NCI-H510A treated with DMSO at 0.1 percent for 48 hours (cell line): ENCODE measurements at regions not wholly inside any gene's neighbourhood (a gene's known extent, or its start where the extent isn't known, plus 50 kb on each side); places are given as distances from the start of the nearest gene placed in this dataset.

Experiments
- DNase-seq: peaks from one replicate; lab custom pipeline; 2025; lab: John Stamatoyannopoulos, UW

DNA sequence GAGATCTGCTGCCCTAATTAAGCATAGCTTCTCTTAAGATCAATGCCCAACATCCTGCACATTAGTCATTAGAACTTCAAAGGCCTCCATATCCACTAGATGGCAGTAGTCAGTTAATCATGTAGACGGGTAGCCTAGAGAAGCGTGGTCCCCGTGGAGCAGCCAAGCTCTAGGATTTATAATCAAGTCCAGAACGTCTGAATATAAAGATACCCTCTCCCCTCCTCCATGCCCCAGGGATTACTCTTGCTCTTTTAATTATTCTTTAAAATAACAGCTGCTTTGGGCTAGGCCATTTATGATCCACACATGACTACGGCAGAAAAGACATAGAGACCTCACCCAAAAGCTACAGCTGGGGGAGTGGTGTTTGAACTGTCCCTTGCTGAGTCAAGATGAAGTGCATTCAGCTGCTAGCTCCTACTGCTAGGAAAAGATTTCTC, 327.6 kb upstream of the PLET1 start:
- DNase-seq, result peak; percentile 95

DNA sequence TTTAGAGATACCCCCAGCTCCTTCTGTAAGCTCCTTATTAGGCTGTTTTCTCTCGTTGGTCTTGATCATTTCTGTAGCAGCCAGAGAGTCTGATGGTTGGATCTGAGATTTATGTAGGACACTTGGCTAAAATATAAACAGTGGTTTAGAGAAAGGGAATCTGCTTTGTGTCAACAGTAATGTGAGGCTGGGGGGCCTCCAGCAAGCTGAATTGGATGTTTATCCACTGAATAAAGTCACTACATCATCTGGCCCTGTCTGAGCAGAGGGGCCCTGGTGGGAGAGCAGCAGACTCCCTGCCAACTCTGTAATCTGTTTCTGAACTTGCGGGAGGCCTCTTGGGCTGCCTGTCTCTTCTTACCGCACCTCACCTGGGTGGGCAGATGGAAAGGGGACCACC, 328.5 kb upstream of the PLET1 start:
- DNase-seq, result no peak

DNA sequence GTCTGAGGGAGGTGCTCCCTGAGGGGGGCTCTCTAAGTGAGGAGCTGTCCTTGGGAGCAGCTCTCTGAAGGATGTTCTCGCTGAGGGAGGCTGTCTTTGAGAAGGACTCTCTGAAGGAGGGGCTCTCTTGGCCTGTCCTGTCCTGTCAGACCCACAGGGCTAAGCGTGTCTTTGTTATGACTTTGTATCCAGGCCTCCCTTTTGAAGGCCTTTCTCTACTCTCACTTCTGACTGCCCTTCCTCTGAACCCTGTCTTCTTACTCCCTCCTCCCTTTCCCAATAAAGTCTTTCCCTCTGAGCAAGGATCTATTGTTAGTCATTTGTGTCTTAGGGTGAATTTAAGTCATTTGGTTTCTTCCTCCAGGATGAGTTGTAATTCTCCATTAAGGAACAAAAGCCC, 330.1 kb upstream of the PLET1 start:
- no peak for DNase-seq

DNA sequence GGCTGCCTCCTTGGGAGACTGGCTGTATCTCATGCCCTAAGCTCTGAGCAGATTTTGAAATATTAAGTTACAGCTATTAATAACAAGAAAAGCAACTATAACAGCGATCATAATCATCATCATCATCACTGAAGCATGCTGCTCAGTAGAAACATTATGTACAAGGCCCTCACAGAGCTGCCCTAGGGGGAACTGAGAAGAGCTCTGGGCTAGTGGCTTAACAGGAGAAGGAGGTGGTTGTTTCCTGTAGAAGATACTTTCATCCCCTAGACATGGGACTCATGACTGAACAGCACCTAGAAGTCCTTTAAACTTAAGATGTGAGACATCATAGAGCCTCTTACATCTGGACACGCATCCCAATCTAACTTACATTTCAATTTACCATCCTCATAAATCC, 332.8 kb upstream of the PLET1 start:
- no peak for DNase-seq

DNA sequence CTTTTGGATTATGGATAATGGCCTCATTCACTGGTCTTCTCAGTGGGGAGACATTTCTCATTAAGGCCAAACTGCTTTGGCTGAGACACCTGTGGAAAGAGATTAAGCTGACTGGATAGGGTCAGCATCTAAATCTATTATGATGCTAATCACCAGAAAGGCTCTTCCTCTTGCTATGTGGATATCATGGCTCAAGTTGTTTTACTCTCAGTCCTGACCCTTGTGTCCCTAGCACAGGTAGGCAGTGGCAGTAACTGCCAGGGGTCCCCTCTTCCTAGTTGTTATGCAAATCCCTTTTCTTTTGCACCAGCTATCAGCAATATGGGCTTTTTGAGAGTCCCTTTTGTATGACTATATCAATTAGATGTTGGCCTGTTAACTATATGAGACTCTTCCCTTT, 335.7 kb upstream of the PLET1 start:
- no peak for DNase-seq

DNA sequence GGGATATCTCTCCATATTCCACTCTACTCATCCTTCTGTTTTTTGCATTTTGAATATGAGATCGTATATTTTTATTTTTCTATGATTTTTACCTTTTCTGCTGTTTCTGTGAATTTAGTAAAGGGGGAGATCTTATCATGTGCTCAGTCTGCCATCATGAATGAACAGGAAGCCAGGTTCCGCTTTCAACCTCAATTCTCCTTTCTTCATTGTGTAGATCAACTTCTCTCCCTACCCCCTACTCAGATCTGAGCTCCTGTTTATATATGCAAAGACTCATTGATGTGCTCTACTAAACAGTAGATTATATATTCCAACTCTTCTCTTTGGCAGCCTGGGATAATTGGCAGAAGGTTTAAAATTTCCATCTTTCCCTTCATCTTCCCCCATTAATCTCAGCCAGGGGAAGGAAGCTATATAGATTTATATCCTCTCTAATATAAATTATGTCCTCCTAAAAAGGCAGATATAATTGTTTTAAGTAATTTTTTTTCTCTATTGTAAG, 336.7 kb upstream of the PLET1 start:
- DNase-seq, result no peak

DNA sequence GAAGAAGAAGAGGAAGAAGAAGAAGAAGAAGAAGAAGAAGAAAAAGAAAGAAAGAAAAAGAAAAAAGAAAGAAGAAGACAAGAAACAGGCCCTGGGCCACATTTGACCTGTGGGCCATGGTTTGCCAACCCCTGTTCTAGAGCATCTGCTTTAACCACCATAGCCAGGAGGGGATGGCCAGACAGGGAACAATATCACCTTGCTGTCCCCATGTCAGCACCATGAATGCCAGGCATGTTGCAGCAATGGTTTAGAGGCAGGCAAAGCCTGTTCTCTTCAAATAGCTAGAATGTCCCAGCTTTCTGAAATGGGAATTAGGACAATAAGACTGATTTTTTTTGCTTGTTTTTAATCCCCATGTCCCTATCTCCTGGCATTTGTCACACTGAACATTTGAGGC, 338.6 kb upstream of the PLET1 start:
- DNase-seq, result no peak

DNA sequence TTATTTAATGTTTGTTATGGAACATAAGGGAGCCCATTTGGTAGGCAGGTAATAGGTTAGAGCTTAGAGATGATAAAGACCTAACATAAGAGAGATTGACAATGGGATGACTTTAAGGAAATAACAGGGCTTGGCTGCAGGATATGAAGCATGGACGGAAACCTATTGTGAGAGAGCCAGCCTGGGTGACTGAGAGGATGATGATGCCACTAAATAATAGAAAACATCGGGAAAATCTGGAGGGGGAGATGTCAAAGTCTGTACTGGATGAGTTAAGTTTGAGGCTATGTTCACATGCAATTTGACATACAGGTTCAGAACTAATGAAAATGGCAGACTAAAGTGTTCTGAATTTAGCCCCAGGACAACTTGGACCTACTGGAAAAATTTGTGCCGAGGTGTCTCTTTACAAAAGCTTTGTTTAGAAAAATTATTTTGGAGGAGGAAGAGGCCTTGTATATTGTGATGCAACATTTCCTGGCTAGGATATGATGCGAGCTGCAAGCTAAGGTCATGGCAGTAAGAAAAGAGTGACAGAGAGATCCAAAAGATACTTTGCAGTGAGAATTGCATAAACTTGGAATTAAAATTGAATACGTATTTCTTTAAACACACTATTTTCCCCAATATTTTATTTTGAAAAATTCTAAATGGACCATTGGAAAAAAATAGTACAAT, 339.3 kb upstream of the PLET1 start:
- DNase-seq, result no peak

DNA sequence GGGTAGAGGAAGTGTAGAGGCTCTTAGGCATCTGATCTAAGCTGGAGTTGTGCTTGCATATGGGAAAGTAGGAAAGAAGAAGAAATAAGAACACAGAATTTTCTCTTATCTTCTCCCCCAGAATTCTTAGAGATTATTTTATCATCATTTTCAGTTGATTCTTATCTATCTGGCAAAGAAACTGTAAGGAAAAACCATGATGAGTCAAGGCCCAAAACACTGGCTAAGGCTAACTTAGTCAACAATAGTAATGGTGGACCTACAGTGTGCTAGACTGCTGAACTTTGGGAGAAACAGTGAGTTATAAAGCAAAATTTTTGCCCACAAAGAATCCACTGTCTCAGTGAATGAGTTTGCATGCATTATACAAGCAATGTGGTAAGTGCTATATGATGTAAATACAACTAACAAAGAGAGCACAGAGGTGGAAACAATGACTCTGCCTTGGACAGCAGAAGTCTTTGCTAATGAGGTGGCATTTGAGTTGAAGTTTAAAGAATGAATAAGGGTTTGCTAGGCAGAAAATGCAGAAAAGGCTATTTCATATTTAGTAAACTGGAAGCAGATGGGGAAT, 344.5 kb upstream of the PLET1 start:
- no peak for DNase-seq

DNA sequence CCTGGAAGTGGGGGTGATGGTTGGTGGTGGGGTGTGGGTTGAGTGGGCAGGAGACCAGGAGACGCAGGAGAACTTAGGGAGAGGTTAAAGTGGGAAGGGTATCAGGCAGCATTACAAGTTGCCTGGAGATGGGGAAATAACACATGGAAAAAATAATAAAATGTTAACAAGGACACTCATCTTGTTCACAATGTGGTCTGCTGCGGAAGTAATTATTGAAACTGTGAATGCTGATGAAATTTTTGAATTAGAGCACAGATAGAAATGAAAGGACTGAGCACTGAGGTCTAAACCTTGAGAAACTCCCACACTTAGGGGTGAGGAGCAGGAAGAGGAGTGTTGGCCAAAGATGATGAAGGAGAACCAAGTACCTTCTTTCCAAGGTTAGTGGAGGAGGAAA, 346.0 kb upstream of the PLET1 start:
- DNase-seq, result no peak

DNA sequence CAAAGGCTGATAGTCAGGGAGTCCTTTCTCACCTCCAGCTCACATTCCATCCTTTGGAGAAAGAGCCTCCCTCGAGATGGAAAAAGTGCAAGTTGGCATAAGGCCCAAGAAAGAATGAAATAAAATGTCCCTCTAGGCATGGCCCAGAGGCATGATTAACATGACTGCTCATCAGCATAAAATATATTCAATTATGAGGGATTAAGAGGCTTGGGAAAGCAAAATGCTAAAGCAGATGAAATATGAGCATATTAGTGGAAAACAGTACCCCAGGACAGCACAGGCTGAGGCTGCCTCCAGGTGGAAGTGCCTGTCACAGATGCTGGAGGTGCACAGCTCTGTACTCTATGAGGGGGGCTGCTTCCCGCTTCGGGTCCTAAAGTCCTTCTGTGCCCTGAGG, 347.8 kb upstream of the PLET1 start:
- DNase-seq, result no peak

DNA sequence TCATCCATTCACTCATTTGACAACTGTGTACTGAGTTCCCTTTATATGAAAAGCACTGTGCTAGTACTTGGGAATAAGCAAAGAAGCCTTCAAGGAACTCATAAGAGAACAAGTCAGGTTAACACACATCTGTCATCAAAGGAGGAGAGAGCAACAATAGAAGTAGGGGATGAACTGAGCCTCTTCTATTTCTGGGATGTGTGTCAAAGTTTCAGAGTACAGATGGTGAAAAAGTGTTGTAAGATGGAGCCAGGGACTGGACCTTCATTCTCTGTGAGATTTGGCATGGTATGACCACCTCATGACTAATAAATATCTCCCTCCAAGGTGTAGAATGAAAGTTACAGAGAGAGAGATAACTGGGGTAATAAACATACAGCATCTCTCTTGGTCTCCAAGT, 349.8 kb upstream of the PLET1 start:
- DNase-seq, result no peak

DNA sequence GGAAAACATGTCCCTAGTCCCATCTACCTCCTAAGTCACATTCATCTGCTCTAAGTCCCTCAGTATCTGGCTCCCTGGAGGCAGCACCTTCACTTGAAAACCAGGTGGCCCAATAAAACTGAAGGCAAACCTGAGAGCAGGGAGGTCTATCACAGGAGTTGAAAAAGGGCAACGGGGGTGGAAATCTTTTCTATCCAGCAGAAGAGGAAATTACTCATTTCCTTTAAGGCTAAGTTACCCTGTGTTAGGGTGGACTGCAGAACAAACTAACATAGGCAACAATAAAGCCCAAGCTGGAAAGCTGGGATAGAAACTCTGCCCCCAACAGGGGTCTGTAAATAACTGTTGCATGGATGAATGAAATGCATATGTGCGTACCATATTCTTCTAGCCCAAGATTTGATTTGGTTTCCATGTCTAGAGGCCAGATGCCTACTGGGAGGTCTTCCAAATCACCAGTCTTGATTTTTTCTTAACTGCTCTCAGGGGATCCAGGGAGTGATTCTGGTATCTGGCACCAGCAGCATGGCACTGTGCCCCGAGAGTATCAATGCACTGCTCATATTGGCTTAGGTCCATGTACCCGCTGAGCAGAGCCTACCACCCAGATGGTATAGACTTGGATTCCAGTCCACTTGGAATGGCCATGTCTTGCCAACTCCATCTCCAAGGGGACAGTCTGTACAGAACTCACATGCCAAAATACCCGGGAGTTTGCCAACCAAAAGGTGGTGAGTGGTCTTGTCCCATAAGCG, 350.0 kb upstream of the NCAM1 start:
- no peak for DNase-seq

DNA sequence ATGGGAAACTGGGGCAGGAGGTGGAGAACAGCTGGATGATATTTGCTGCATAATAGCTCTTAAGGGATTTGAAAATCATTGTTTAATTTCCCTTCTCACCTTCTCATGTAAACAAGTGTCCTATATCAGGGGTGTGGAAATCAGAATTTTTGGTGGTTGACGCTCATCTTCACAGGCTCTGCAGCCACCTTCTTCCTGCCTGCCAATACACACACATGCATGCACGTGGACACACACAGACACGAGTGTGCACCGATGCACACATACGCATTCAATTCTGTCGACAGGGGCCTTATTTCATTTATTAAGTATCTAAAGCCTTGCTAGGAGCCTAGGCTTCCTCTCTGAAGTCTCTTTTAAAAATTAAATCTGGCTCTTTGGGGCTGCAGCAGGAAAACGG, 349.4 kb upstream of the NCAM1 start:
- DNase-seq, result no peak

DNA sequence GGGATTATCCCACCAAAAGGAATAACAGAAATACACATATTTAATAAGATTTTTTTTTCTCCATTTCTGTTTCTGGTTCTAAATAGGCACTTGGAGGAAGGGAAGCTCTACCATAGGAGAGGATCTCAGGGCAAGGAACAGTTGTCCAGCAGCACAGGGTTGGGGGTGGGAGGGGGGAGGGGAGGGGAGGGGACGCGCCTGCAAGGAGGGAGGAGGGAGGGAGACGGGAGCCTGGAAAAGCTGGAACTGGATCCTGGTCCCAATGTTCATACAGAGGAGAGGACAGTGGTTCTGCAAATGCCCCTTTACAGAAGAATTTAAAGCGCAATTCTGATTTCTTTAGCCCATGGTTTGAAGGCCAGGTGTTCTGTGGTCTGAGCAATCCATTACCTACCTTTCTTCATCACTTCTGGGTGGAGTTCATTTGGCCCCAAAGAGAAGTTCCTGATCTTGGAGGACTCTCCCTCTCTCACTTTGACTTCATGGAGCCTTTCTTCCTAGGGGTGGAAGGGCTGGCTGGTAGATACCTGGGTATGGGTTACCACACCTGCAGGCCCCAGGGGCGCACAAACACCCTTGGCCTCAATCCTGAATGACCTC, 348.9 kb upstream of the NCAM1 start:
- DNase-seq, result peak; percentile 22

DNA sequence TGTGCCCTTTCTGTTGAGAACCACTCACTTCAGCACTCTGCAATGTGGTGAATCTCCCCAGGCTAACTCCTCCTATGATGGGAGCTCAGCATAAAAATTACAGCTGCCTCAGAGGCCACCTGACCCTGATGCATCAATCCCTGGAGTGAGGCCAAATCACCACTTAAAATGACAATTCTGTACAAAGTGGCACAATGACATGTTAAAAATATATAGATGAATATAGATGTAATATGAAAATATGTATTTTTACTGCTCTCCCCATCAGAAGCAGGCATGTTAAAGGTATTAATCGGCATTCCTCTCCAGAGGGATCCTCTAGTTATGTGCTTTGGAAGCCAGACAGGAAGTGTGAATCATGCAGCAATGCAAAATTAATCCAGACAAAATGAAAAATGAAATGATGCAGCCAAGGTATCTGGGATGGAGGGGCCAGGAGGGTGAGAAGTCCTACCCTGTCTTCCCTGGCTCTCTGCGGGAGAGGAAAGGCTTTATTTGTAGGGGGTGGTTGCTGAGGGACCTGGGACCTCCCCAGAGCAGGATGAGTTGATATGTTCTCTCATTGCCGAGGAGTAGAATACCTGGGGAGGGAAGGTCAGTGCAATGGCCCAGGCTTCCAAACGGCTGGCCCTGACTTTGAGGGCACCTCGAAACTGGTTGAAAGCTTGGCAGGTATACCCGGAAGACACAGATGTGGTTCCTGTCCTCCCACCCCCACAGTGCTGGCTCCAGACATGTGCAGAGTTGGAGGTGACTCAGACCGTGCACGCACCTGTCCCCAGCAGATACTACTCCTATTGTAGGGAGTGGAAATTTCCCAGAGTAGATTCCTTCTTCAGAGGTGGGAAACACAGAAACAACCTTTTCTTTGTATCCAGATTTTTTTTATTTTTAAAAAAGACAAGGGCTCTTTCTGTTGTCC, 347.9 kb upstream of the NCAM1 start:
- peak; percentile 22 for DNase-seq

DNA sequence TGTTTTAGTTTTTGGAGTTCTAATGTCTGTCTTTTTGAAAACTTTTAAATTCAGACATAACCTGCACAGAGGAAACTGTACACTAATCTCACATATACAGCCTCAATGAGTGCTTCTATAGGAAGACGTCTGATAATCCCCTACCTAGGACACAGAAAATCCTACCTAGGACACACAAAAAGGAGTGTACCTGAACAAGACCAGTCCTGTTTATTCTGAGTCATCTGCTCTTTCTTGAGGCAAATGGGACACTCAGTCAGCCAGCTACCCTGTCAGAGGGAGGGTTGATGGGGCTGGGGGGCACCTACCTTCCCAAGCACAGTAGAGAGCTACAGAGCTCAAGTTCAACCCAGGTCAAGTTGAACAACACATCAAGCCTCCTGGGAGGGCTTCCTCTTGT, 346.6 kb upstream of the NCAM1 start:
- DNase-seq, result no peak

DNA sequence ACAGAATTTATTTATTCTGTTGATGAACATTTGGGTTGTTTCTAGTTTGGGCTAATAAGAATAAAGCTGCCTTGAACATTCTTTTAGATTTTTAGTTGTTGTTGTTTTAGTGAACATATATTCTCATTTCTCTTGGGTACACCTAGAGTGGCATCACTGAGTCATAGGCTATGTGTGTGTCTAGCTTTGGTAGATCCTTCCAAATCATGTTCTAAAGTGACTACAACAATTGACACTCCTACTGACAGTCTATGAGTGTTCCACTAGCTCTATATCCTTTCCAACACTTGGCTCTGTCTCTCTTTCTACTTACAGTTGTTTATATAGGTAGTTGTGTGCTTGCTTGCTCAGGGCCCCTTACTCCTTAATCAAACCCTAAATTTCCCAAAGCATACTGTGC, 346.0 kb upstream of the NCAM1 start:
- no peak for DNase-seq

DNA sequence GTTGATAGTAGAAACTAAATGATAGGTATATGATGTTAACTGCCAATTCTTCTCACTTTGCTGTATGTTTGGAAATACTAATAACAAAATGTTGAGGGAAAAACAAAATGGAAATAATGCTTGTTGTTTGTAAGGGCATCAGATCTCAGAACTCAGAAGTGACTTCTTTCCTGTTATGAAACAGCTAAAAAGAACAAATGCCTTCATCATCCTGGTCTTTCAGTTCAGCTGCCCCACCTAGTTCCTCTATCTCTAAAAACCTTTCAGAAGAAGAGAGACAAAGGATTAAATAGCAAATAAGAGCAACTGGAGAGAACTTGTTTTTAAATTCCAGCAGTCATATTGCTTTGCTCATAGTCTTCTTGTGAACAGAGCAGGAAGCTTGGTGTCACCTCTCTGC, 345.3 kb upstream of the NCAM1 start:
- DNase-seq, result no peak

DNA sequence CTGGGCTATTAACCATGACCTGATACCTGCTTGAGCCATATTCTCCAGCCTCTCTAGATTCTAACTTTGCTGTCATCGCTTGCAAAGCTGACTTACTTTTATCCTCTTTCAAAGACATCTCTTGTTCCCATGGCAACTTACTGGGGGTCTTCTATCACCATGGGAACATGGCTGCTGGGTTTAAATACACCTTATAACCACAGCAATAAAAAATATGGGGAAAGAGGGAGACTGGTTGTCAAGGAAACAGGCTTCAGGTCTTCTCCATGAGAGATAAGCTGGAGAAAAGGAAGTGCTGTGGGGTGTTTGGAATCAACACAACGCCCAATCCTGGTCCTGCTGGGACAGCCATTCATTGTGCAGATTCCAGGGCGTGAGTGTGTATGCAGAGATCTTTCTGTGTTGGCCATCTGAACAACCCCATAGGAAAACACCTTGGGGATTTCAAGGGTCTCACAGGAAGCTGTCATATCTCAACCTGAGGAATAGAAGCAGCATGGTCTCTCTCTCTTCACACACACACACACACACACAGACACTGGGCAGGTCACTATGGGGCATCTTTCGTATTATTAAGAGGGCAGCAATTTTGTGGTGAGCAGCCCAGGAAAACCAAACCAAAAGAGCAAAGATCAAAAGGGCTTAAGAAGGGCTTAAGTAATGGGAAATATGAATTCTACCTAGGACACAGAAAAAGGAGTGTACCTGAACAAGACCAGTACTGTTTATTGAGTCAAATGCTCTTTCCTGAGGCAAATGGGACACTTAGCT, 344.7 kb upstream of the NCAM1 start:
- DNase-seq, result no peak

DNA sequence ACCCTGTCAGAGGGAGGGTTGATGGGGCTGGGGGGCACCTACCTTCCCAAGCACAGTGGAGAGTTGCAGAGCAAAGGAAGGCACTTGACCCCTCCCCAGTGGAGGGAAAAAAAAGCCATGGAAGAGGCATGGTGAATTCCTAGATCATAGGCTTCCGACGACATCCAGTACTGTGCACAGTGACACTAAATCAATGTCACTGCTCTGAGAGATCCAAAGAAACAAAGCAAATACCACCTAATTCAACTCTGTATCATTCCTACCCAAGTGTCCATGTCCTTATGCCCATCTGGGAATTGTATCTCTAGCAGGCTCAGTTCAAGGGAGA, 344.2 kb upstream of the NCAM1 start:
- no peak for DNase-seq
